ENCODE measurements at regions not wholly inside any gene's neighbourhood (a gene's known extent, or its start where the extent isn't known, plus 50 kb on each side); places are given as distances from the start of the nearest gene placed in this dataset.
"Not testable (repeated sequence)": the region's sequence is repeated elsewhere in the genome, so short reads cannot be mapped to it uniquely, and the experiment has no call there.

DNA sequence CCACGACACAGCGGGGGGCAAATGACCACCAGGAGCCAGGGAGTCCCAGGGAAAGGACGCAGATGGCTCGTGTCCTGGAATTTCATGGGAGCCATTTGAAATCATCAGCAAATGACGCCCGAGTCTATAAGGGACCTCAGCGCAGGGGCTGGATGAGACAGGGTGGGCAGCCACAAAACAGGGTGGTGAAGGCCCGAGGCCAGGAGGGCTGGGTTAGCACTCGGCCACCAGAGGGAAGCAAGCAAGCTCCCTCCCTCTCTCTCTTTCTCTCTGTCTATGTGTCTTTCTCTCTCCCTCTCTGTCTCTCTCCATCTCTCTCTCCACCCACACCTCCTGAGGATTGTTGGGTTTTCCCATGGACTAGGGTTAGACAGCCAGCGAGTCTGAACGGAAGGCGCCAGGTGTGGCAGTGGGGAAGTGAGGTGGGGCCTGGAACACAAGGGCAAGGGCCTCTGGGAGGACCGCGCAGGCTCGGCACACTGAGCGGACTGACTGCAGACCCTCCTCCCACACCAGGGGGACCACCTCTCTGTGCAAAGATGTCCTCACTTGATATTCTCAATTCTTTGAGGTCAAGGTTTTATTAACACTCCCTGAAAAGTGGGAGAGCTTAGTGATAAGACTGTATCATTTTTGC, 73.8 kb upstream of the TMPRSS2 start:
- Histone ChIP-seq H3K27ac (no peak overlapping the region), H3K4me3 (no peak overlapping the region)

DNA sequence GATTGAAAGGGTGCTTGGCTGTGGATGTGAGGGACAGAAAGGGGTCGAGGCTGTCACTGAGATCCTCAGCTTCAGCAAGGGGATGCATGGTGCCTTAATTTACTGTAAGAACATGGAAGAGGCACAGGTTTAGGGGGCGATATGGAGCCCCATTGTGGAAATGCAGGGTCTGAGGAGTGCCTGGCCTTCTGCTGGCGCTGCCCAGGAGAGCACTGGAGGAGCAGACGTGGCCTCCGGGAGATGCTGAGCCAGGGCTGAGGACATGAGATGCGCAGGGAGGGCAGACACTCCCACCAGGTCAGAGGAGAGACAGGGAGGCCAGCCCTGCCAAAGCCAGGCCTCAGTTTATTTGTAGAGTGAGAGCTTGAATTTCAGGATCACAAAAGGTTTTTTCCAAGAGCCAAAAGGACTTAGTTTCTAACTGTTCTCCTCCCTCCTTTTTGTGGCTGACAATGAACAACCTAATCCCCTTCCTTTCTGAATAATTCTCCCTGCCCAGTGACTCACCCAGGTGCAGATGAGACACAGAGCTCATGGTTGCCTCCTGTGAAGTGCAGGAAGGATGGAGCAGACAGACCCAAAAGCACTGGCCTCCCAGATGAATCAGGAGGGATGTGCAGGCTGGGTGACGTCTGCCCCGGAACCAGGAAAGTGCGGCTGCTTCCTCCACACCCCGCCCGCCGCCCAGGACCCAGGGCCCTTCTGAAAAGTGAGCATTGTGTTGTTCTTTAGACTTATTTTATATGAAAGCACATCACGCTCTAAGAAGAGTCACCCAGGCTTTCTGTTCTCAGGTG, 73.0 kb upstream of the TMPRSS2 start:
- no peak overlapping the region for H3K27ac ChIP-seq
- no peak overlapping the region for H3K4me3 ChIP-seq

DNA sequence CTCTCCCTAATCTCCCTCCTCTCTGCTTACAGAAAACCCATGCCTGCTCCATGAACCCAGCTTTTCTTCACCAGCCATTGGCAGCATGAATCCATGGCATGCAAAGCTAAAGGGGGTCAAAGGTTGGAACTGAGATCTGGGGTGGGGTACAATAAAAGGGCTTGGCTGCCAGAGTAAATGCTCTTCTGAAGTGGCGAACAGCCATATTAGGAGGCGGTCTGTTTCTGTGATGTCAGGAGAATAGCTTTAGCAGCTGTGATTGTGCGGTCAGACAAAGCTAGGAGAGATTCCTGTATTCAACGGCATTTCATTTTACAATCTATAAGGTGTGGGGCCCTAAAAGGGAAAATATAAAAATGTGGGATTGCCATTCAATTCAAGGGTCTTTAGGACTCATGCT, 71.7 kb upstream of the TMPRSS2 start:
- Histone ChIP-seq H3K27ac (no peak overlapping the region), H3K4me3 (no peak overlapping the region)

DNA sequence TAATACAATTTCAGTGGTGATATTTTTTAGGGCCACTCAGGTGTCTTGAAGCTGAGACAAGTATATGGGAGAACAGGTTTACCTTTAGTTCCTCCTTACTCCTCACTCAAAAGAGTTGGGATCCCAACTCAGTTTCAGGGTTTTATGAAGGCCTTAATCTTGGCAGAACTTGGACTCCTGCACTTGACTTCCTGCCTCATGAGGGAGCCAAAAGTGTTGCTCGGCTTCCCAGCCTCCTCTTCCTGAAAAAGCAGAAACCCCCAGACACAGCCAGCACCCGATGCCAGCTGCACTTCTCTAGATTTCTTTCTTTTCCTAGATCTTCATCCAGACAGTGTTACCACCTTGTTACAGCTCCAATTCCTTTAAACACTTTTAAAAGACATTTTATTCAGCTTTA, 70.8 kb upstream of the TMPRSS2 start:
- Histone ChIP-seq H3K4me3 (no peak overlapping the region), H3K27ac (no peak overlapping the region)

DNA sequence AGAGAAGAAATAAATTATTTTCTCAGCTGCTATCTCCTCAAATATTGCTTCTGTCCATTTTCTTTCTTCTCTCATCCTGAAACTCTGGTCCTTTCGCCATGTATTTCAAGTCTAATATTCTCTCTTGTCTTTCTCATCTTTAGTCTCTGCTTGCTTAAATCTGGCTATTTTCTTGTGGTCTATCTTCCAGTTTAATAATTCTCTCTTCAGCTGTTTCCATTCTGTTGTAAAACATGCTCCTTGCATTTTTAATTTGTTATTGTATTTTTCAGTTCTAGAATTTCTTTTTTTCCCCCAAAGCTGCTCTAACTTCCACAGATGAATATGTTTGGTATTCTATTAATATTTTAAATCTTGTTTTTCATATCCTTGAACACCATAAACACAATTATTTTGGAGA, 70.1 kb upstream of the TMPRSS2 start:
- Histone ChIP-seq H3K4me3 (no peak overlapping the region), H3K27ac (no peak overlapping the region)

DNA sequence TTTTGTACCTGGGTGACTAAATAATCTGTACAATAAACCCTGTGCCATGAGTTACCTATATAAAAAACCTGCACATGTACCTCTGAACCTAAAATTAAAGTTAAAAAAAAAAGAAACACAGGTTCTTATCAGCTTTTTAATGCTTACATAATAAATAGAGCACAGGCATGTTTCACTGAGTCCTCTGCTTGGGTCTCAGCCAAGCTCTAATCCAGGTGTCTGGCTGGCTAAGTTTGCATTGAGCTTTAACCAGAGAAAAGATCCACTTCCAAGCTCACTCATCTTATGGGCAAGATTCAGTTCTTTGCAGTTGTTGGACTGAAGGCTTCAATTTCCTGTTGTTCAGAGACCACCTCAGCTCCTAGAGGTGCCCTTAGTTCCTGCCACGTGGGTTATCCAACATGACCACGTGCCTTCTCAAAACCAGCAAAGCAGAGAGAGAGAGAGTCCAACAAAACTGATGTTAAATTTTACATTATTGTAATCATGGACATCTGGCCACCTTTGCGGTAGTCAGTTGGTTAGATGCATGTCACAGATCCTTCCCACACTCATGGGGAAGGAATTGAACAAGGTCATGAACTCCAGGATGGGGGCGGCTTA, 68.2 kb upstream of the TMPRSS2 start:
- H3K27ac ChIP-seq, result no peak overlapping the region
- H3K4me3 ChIP-seq, result no peak overlapping the region

DNA sequence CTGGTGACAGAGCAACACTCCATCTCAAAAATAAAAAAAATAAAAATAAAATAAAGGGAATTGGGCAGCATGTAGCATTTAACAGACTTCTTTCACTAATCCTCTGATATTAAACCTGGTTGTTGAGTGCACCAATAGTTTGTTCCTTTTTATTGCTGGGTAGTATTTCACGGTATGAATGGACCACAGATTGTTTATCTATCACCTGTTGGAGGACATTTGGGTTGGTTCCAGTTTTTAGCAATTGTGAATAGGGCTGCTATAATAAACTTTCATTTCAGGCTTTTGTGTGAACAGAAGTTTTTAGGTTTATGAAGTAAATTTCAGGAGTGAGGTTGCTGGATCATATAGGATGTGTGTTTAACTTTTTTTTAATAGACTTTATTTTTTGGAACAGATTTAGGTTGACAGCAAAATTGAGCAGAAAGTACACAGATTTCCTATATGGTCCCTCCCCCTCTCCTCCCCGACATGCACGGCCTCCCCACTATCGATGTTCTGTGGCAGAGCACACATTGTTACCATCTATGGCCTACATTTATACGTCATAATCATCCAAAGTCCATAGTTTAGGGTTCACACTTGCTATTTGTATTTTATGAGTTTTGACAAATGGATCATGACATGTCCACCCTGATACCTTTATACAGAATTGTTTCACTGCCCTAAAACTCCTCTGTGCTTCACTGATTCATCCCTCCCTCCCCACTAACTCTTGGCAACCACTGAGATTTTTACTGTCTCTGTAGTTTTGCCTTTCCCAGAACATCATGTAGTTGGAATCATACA, 66.1 kb upstream of the TMPRSS2 start:
- H3K27ac ChIP-seq, result no peak overlapping the region
- no peak overlapping the region for H3K4me3 ChIP-seq

DNA sequence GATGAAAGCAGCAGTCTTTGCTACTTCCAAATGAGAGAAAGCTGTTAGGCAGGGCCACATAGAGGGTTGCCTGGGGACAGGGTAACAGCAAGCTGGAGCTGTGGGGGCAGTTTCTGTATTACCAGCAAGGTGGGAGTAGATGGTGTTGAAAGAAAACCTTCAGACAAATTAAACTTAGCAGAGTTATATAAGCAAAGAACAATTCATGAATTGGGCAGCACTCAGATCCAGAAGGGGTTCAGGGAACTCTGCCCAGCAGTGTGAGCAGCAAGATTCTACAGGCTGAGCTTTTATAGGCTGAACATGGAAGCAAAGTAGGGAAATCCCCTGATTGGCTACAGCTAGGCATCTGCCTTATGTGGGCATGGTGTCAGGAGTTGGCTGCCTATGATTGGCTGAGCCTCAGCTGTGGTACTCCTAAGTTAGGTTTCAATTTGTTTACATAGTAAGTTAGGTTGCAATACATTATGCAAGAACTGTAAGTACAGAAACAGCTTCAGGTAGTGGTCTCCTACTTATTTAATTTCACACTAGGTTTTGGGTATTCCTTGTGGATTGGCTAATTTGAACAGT, 64.1 kb upstream of the TMPRSS2 start:
- H3K27ac ChIP-seq, result no peak overlapping the region
- no peak overlapping the region for H3K4me3 ChIP-seq

DNA sequence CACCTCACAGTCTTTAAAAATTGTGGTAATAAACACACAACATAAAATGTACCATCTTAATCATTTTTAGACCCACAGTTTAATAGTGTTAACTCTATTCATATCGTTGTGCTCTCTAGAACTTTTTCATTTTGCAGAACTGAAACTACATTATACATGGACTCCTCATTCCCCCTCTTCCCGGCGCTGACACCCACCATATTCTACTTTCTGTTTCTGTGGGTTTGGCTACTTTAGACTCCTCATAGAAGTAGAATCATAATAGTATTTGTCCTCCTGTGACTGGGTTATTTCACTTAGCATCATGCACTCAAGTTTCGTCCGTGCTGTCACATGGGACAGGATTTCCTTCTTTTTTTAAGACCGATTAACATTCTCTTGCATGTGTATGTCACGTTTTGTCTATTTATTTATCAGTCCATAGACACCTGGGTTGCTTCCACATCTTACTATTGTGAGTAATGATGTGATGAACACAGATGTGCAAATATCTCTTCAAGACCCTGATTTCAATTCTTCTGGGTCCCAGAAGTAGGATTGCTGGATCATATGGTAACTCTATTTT, 62.9 kb upstream of the TMPRSS2 start:
- H3K4me3 ChIP-seq, result no peak overlapping the region
- H3K27ac ChIP-seq, result no peak overlapping the region

DNA sequence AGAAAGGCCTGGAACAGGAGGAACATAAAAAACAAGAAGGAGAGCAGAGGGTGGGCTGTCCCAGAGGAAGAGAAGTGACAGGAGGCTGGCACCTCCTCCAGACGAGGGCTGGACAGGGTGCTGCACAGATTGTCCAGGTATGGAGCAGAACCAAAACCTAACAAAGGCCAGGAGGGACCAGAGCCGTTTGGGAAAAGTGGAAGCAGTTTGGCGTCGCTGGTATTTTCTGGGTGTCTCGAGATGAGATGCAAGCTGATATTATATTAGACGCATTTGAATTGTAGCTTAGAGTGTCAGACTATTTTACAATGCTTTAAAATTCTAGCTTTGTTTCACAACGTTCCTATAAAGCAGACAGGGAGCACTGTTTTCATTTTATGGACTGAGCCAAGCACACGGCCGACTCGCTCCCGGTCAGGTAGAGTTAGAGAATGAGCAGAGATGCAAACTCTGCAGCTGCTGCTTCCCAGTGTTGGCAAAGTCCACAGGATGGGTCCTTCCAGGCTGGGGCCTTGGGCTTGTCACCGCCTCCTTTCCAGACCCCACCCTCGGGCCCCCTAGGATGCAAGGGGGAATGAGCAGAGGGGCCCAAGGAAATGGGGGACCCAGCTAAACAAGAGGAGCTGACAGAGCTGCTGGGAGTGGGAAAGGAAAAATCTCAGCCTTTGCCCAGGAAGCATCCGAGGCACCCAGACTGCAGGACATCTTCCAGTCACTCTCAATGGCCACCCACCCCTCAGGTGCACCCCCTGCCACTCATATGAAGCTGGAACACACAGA, 60.8 kb upstream of the TMPRSS2 start:
- Histone ChIP-seq H3K27ac (no peak overlapping the region), H3K4me3 (no peak overlapping the region)

DNA sequence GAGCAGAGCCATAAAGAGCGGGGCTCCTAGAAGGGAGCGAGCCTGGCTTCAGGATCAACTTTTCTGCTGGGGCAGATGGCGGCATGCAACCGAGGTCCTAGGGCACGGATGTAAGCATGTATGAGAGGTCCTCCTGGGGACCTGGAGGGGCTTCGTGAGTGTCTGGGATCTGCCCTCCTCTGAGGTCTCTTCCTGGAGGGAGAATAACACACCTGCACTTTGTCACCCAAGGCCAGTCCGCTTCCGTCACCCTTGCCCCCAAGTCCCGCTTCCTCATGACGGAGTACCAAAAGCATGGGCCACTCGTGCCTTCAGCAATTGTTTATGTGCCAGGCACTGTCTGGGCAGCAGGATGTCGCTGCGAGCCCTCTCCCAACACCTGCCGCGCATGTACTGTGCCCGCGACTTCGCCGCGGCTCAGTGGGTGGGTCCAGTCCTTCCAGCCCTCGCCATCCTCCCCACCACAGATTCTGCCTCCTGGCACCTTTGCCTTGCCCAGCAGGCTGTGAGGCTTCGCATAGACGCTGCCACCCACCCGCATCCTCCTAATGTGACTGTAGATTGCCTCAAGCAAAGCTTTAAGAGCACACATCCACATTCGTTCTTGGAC, 60.0 kb upstream of the TMPRSS2 start:
- no peak overlapping the region for H3K4me3 ChIP-seq
- no peak overlapping the region for H3K27ac ChIP-seq

DNA sequence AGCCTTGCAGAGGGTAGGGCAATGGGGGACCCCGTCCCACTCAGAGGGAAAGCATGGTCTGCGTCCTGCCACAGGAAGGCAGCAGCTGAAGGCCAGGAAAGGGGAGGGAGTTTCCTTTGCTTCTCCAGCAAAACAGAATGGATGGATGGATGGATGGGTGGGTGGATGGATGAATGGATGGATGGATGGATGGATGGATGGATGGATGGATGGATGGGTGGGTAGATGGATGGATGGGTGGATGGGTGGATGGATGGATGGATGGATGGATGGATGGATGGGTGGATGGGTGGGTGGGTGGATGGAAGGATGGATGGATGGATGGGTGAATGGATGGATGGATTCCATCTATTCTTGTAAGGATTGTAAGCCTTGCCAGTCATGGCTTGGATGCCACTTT, 59.3 kb upstream of the TMPRSS2 start:
- not testable (repeated sequence) for H3K27ac ChIP-seq, H3K4me3 ChIP-seq

DNA sequence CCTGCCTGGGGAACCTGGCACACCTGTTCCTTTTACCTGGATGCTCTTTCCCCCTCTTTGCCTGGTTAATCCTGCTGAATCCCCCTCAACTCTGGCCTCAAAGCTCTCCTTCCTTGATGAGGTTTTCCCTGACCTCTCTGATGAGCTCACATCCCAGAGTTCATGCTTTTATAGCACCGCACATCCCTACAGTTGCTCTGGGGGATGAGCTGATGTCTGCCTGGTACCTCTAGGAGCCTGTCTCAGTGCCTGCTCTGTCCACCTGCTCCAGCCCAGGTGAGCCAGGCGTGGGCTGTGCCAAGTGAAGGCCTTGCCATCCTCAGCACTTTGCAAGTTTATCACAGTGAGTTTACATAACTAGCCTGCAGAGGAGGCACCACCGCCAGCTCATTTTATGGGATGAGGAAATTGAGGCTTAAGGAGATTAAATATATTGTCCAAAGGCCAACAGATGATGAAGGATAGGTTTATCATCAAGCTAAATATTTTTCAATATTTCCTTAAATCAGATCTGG, 58.6 kb upstream of the TMPRSS2 start:
- Histone ChIP-seq H3K27ac (no peak overlapping the region), H3K4me3 (no peak overlapping the region)

DNA sequence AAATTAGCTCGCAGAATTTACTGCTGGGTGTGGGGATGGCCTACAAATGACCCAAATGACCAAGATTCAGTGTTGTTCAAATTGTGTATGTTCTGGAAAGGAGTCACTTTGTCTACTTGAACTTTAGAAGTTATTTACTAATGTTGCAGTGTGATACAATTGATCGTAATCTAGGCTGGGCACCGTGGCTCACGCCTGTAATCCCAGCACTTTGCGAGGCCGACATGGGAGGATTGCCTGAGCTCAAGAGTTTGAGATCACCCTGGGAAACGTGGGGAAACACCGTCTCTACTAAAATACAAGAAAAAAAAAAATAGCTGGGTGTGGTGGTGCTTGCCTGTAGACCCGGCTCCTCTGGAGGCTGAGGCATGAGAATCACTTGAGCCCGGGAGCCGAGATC, 57.6 kb upstream of the TMPRSS2 start:
- H3K4me3 ChIP-seq, result no peak overlapping the region
- no peak overlapping the region for H3K27ac ChIP-seq

DNA sequence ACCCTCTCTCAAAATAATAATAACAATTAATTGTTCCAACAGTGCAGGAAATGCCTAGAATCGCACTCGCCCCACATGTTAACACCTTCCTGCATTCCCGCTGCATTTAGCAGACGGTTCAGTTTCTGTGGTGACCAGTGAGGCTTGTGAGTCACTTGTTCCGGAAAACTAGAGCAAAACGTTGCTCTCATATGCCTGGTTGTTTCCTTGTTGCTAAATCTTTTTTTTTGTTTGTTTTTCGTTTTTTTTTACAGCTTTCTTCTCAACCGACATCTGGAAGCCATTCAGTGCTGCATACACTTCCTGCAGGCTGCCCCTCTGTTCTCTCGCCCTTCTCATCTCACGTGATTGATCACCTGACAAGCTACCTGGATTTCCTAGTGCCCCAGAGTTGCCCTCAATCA, 56.9 kb upstream of the TMPRSS2 start:
- Histone ChIP-seq H3K27ac (no peak overlapping the region), H3K4me3 (no peak overlapping the region)

DNA sequence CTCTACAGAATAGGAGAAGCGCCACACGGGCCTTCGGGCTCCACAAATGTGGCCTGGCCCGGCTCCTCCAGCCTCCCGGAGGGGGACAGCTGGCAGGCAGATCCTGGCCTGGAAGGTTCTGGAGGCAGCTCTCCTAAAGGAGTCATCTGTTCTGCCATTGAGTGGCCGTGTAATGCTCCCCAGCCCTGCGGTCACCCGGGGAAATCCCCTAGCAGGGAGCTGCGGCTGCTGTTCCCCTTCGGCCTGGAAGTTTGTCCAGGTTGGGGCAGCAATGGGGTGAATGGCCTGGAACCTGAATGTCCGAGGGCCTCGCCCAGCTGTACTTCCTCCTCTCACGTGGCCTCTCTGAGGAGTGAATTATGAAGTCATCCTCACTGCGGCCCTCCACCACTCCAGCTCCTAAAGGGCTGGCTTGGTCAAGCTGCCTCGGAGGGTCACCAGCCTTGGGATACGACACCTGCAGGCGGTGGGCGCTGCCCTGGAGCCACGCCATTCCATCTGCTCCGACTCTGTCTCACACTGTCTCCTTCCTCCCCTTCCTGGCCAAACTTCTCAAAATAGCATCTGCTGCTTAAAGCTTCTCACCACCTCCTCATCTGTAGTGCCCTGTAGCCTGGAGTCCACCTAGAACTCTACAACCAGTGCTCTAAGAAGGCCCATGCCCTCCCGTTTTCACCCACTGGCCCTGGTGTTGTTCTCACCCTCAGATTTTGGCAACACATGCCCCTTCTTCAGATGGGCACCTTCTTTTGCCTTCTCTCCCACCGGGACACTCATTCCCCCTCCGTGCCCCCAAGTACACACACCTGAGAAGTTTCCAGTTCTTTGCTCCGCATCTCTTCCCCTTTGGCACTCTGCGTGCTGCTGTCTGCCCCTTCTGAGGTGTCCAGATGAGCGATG, 54.4 kb upstream of the TMPRSS2 start:
- Histone ChIP-seq H3K4me3 (no peak overlapping the region), H3K27ac (peak overlapping the region in 1 of 21 experiments; percentile 10)

DNA sequence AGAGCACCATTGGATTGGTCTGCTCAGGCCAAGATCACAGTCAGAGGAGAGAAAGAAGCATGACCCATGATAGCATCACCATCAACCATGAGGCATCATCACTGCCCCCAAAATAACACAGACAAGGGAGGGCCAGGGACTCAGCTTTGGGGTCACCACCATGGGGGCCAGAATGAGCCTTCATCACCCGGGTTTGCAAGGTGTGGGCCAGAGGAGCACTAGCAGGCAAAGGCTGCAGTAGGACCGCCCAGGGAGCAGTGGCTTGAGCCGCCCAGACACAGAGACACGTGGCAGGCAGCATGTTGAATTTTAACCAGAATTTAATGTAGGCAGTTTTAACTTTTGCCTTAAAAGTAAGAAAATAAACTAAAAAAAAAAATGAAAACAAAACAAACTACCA, 53.7 kb upstream of the TMPRSS2 start:
- H3K4me3 ChIP-seq, result no peak overlapping the region
- peak overlapping the region in 1 of 21 experiments; percentile 10 for H3K27ac ChIP-seq

Measured in skin epidermis (tissue), 12 donors.